Activated T-cell treated with anti-CD3 and anti-CD28 coated beads, Interleukin-2, amount 50 U/mL, for 48 hours (primary cell): ENCODE measurements at regions not wholly inside any gene's neighbourhood (a gene's known extent, or its start where the extent isn't known, plus 50 kb on each side); places are given as distances from the start of the nearest gene placed in this dataset.
"Not testable (repeated sequence)": the region's sequence is repeated elsewhere in the genome, so short reads cannot be mapped to it uniquely, and the experiment has no call there.

ENCODE experiments used
- DNase-seq, 2 experiments: peaks; one replicate each; pipeline ENCODE4 v3.0.0-alpha.2; 2020

GRCh38 chr12:127014079-127014478 lies 1252.9 kb upstream of the TMEM132C start:
- no peak for DNase-seq

GRCh38 chr12:127024791-127025190 lies 1242.2 kb upstream of the TMEM132C start:
- no peak for DNase-seq

- no peak for DNase-seq
These were observed 1241.4 kb upstream of the TMEM132C start for GRCh38 chr12:127025545-127025944.

- DNase-seq: no peak
These were observed 1231.7 kb upstream of the TMEM132C start for GRCh38 chr12:127035011-127035879.

GRCh38 chr12:127038152-127038551 lies 1228.8 kb upstream of the TMEM132C start:
- DNase-seq: no peak

- no peak for DNase-seq
These were observed 1228.2 kb upstream of the TMEM132C start for GRCh38 chr12:127038761-127039160.

GRCh38 chr12:127041985-127042625 lies 1224.9 kb upstream of the TMEM132C start:
- DNase-seq: no peak

GRCh38 chr12:127043731-127044130 lies 1223.2 kb upstream of the TMEM132C start:
- no peak for DNase-seq

- DNase-seq: no peak
These were observed 1222.1 kb upstream of the TMEM132C start for GRCh38 chr12:127044836-127045235.

- no peak for DNase-seq
These were observed 1220.5 kb upstream of the TMEM132C start for GRCh38 chr12:127046467-127046866.

GRCh38 chr12:127048057-127048456 lies 1218.9 kb upstream of the TMEM132C start:
- no peak for DNase-seq

- not testable (repeated sequence) for DNase-seq
These were observed 1218.4 kb upstream of the TMEM132C start for GRCh38 chr12:127048525-127048924.

- no peak for DNase-seq
These were observed 1215.8 kb upstream of the TMEM132C start for GRCh38 chr12:127051139-127051538.

GRCh38 chr12:127052511-127053232 lies 1214.3 kb upstream of the TMEM132C start:
- DNase-seq: no peak

- no peak for DNase-seq
These were observed 1212.4 kb upstream of the TMEM132C start for GRCh38 chr12:127054531-127054930.

- DNase-seq: no peak
These were observed 1206.6 kb upstream of the TMEM132C start for GRCh38 chr12:127060310-127060847.

GRCh38 chr12:127060933-127061332 lies 1206.0 kb upstream of the TMEM132C start:
- no peak for DNase-seq

GRCh38 chr12:127063339-127064072 lies 1203.5 kb upstream of the TMEM132C start:
- DNase-seq: no peak

- no peak for DNase-seq
These were observed 1202.8 kb upstream of the TMEM132C start for GRCh38 chr12:127064207-127064606.

- DNase-seq: no peak
These were observed 1201.4 kb upstream of the TMEM132C start for GRCh38 chr12:127065595-127065994.

GRCh38 chr12:127070515-127071157 lies 1196.3 kb upstream of the TMEM132C start:
- DNase-seq: no peak

GRCh38 chr12:127074161-127074560 lies 1192.8 kb upstream of the TMEM132C start:
- no peak for DNase-seq
